Esophagus muscularis mucosa (tissue), 4 donors: ENCODE measurements at regions not wholly inside any gene's neighbourhood (a gene's known extent, or its start where the extent isn't known, plus 50 kb on each side); places are given as distances from the start of the nearest gene placed in this dataset.

Experiments
- EP300 ChIP-seq: sonication (generic); formaldehyde crosslinking; IDR thresholded peaks from one replicate; pipeline ENCODE4 v1.6.1; 2017; ENCODE audit warnings: antibody characterized with exemption
- POLR2A ChIP-seq: fragments of 450-650 bp; IDR thresholded peaks from one replicate; pipeline ENCODE4 v1.6.1; 2017; ENCODE audit warnings: antibody characterized with exemption, moderate library complexity, mild to moderate bottlenecking, low read depth
- POLR2AphosphoS5 ChIP-seq, 2 donors: sonication (generic); formaldehyde crosslinking; IDR thresholded peaks; one replicate each; pipeline ENCODE4 v1.6.1; 2017; ENCODE audit warnings: antibody characterized with exemption in 2 of 2
- TF ChIP-seq, protein P1 (sequence below), 3 experiments: fragments of 200-600 bp in 2 of 3; fragments of 450-650 bp in 1 of 3; sonication (generic) in 2 of 3; IDR thresholded peaks; one replicate each; pipeline ENCODE4 v1.5.1; 2017 to 2019; ENCODE audit warnings: antibody characterized with exemption in 3 of 3, mild to moderate bottlenecking in 2 of 3, moderate library complexity in 1 of 3

DNA sequence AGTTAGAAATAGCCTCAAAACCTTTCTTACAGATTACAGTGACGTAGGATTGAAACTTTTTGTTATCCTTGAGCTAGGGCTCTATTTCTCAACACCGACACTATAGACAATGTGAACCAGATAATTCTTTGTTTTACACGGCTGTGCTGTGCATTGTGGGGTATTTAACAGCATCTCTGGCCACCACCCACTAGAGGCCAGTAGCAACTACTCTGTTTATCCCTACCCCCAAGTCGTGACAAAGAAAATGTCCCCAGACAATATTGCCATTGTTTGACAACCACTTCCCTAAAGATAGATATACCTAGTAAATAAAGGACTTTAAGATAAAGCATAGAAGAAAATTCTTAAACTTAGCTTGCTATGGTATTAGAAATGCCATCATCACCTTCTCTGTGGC, 359.6 kb downstream of the ARL4A start:
- TF ChIP-seq, protein P1, sequence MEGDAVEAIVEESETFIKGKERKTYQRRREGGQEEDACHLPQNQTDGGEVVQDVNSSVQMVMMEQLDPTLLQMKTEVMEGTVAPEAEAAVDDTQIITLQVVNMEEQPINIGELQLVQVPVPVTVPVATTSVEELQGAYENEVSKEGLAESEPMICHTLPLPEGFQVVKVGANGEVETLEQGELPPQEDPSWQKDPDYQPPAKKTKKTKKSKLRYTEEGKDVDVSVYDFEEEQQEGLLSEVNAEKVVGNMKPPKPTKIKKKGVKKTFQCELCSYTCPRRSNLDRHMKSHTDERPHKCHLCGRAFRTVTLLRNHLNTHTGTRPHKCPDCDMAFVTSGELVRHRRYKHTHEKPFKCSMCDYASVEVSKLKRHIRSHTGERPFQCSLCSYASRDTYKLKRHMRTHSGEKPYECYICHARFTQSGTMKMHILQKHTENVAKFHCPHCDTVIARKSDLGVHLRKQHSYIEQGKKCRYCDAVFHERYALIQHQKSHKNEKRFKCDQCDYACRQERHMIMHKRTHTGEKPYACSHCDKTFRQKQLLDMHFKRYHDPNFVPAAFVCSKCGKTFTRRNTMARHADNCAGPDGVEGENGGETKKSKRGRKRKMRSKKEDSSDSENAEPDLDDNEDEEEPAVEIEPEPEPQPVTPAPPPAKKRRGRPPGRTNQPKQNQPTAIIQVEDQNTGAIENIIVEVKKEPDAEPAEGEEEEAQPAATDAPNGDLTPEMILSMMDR (IDR thresholded peaks at IDR 0.05): no peak
- no peak for TF ChIP-seq POLR2AphosphoS5 (IDR thresholded peaks at IDR 0.05)
- no peak for TF ChIP-seq POLR2A
- no peak for TF ChIP-seq EP300
